ENCODE measurements at regions not wholly inside any gene's neighbourhood (a gene's known extent, or its start where the extent isn't known, plus 50 kb on each side); places are given as distances from the start of the nearest gene placed in this dataset.

GRCh38 chr2:186980787-186981550, 132.0 kb upstream of the ZSWIM2 start:
- Histone ChIP-seq H3K4me3 (ENCODE audit: low read depth in 1 of 3, low read length in 3 of 3) (no peak overlapping the region), H3K27me3 (ENCODE audit: control insufficient read depth in 3 of 3, insufficient read depth in 3 of 3, low read length in 3 of 3) (no peaks in the 10 kb centered on the region), H3K4me1 (ENCODE audit: control insufficient read depth in 3 of 3, insufficient read depth in 2 of 3, low read depth in 1 of 3, low read length in 2 of 3) (no peaks in the 10 kb centered on the region), H3K36me3 (ENCODE audit: control insufficient read depth in 3 of 3, insufficient read depth in 2 of 3, low read depth in 1 of 3, low read length in 3 of 3) (no peaks in the 10 kb centered on the region), H3K9me3 (ENCODE audit: control insufficient read depth in 2 of 2, insufficient read depth in 1 of 2, low read depth in 1 of 2, low read length in 1 of 2) (peaks cover 0 to 12% of the 10 kb centered on the region in 2 donors), H3K27ac (ENCODE audit: low read depth in 1 of 3, low read length in 2 of 3) (no peak overlapping the region)
- 80 to 86% (median 82%) methylated on average over 11 of the region's 11 CpGs for WGBS, 3 donors
- FAIRE-seq (no peak), DNase-seq (no peak)

- Histone ChIP-seq H3K36me3 (ENCODE audit: control insufficient read depth in 3 of 3, insufficient read depth in 2 of 3, low read depth in 1 of 3, low read length in 3 of 3) (no peaks in the 10 kb centered on the region), H3K27ac (ENCODE audit: low read depth in 1 of 3, low read length in 2 of 3) (no peak overlapping the region), H3K4me3 (ENCODE audit: low read depth in 1 of 3, low read length in 3 of 3) (no peak overlapping the region), H3K4me1 (ENCODE audit: control insufficient read depth in 3 of 3, insufficient read depth in 2 of 3, low read depth in 1 of 3, low read length in 2 of 3) (no peaks in the 10 kb centered on the region), H3K9me3 (ENCODE audit: control insufficient read depth in 2 of 2, insufficient read depth in 1 of 2, low read depth in 1 of 2, low read length in 1 of 2) (peaks cover 0 to 7% of the 10 kb centered on the region in 2 donors), H3K27me3 (ENCODE audit: control insufficient read depth in 3 of 3, insufficient read depth in 3 of 3, low read length in 3 of 3) (no peaks in the 10 kb centered on the region)
- DNase-seq (no peak), FAIRE-seq (no peak)
- 96 to 100% (median 97%) methylated on average over 2 of the region's 2 CpGs for WGBS, 3 donors
Observed at GRCh38 chr2:186980117-186980442, 131.1 kb upstream of the ZSWIM2 start.

GRCh38 chr2:186979439-186980116, 130.6 kb upstream of the ZSWIM2 start:
- no peaks in the 10 kb centered on the region for H3K36me3 ChIP-seq (ENCODE audit: control insufficient read depth in 3 of 3, insufficient read depth in 2 of 3, low read depth in 1 of 3, low read length in 3 of 3)
- H3K27ac ChIP-seq (ENCODE audit: low read depth in 1 of 3, low read length in 2 of 3) = no peak overlapping the region
- no peaks in the 10 kb centered on the region for H3K27me3 ChIP-seq (ENCODE audit: control insufficient read depth in 3 of 3, insufficient read depth in 3 of 3, low read length in 3 of 3)
- H3K4me3 ChIP-seq (ENCODE audit: low read depth in 1 of 3, low read length in 3 of 3) = no peak overlapping the region
- FAIRE-seq (no peak), DNase-seq (no peak)
- peaks cover 0 to 2% of the 10 kb centered on the region in 2 donors for H3K9me3 ChIP-seq (ENCODE audit: control insufficient read depth in 2 of 2, insufficient read depth in 1 of 2, low read depth in 1 of 2, low read length in 1 of 2)
- no peaks in the 10 kb centered on the region for H3K4me1 ChIP-seq (ENCODE audit: control insufficient read depth in 3 of 3, insufficient read depth in 2 of 3, low read depth in 1 of 3, low read length in 2 of 3)
- WGBS, 3 donors = 80 to 85% (median 81%) methylated on average over 10 of the region's 10 CpGs

- no peaks in the 10 kb centered on the region for H3K27me3 ChIP-seq (ENCODE audit: control insufficient read depth in 3 of 3, insufficient read depth in 3 of 3, low read length in 3 of 3)
- DNase-seq (no peak), FAIRE-seq (no peak)
- H3K36me3 ChIP-seq (ENCODE audit: control insufficient read depth in 3 of 3, insufficient read depth in 2 of 3, low read depth in 1 of 3, low read length in 3 of 3) = no peaks in the 10 kb centered on the region
- no peaks in the 10 kb centered on the region for H3K9me3 ChIP-seq (ENCODE audit: control insufficient read depth in 2 of 2, insufficient read depth in 1 of 2, low read depth in 1 of 2, low read length in 1 of 2)
- no peak overlapping the region for H3K27ac ChIP-seq (ENCODE audit: low read depth in 1 of 3, low read length in 2 of 3)
- H3K4me3 ChIP-seq (ENCODE audit: low read depth in 1 of 3, low read length in 3 of 3) = no peak overlapping the region
- WGBS, 3 donors = 79 to 90% (median 81%) methylated on average over 3 of the region's 3 CpGs
- H3K4me1 ChIP-seq (ENCODE audit: control insufficient read depth in 3 of 3, insufficient read depth in 2 of 3, low read depth in 1 of 3, low read length in 2 of 3) = no peaks in the 10 kb centered on the region
Observed at GRCh38 chr2:186977433-186978045, 128.6 kb upstream of the ZSWIM2 start.

- Histone ChIP-seq H3K9me3 (ENCODE audit: control insufficient read depth in 2 of 2, insufficient read depth in 1 of 2, low read depth in 1 of 2, low read length in 1 of 2) (no peaks in the 10 kb centered on the region), H3K27ac (ENCODE audit: low read depth in 1 of 3, low read length in 2 of 3) (no peak overlapping the region), H3K27me3 (ENCODE audit: control insufficient read depth in 3 of 3, insufficient read depth in 3 of 3, low read length in 3 of 3) (no peaks in the 10 kb centered on the region), H3K36me3 (ENCODE audit: control insufficient read depth in 3 of 3, insufficient read depth in 2 of 3, low read depth in 1 of 3, low read length in 3 of 3) (no peaks in the 10 kb centered on the region), H3K4me1 (ENCODE audit: control insufficient read depth in 3 of 3, insufficient read depth in 2 of 3, low read depth in 1 of 3, low read length in 2 of 3) (no peaks in the 10 kb centered on the region), H3K4me3 (ENCODE audit: low read depth in 1 of 3, low read length in 3 of 3) (no peak overlapping the region)
- WGBS, 3 donors = 14 to 61% (median 51%) methylated on average over 5 of the region's 5 CpGs
- FAIRE-seq (no peak), DNase-seq (peak in 1 of 2 donors; percentile 5)
Observed at GRCh38 chr2:186976329-186976728, 127.4 kb upstream of the ZSWIM2 start.

- Histone ChIP-seq H3K4me1 (ENCODE audit: control insufficient read depth in 3 of 3, insufficient read depth in 2 of 3, low read depth in 1 of 3, low read length in 2 of 3) (no peaks in the 10 kb centered on the region), H3K27ac (ENCODE audit: low read depth in 1 of 3, low read length in 2 of 3) (no peak overlapping the region), H3K9me3 (ENCODE audit: control insufficient read depth in 2 of 2, insufficient read depth in 1 of 2, low read depth in 1 of 2, low read length in 1 of 2) (no peaks in the 10 kb centered on the region), H3K36me3 (ENCODE audit: control insufficient read depth in 3 of 3, insufficient read depth in 2 of 3, low read depth in 1 of 3, low read length in 3 of 3) (no peaks in the 10 kb centered on the region), H3K4me3 (ENCODE audit: low read depth in 1 of 3, low read length in 3 of 3) (no peak overlapping the region), H3K27me3 (ENCODE audit: control insufficient read depth in 3 of 3, insufficient read depth in 3 of 3, low read length in 3 of 3) (no peaks in the 10 kb centered on the region)
- 75 to 82% (median 77%) methylated on average over 7 of the region's 7 CpGs for whole genome bisulfite sequencing, 3 donors
- DNase-seq (no peak), FAIRE-seq (no peak)
Observed at GRCh38 chr2:186972281-186972970, 123.5 kb upstream of the ZSWIM2 start.

- Histone ChIP-seq H3K36me3 (ENCODE audit: control insufficient read depth in 3 of 3, insufficient read depth in 2 of 3, low read depth in 1 of 3, low read length in 3 of 3) (no peaks in the 10 kb centered on the region), H3K27me3 (ENCODE audit: control insufficient read depth in 3 of 3, insufficient read depth in 3 of 3, low read length in 3 of 3) (no peaks in the 10 kb centered on the region), H3K27ac (ENCODE audit: low read depth in 1 of 3, low read length in 2 of 3) (no peak overlapping the region), H3K4me3 (ENCODE audit: low read depth in 1 of 3, low read length in 3 of 3) (no peak overlapping the region), H3K4me1 (ENCODE audit: control insufficient read depth in 3 of 3, insufficient read depth in 2 of 3, low read depth in 1 of 3, low read length in 2 of 3) (no peaks in the 10 kb centered on the region), H3K9me3 (ENCODE audit: control insufficient read depth in 2 of 2, insufficient read depth in 1 of 2, low read depth in 1 of 2, low read length in 1 of 2) (no peaks in the 10 kb centered on the region)
- FAIRE-seq = no peak
- no peak for DNase-seq
- 54 to 72% (median 57%) methylated on average over 4 of the region's 4 CpGs for WGBS, 3 donors
Observed at GRCh38 chr2:186968277-186968676, 119.3 kb upstream of the ZSWIM2 start.

GRCh38 chr2:186966015-186966414, 117.0 kb upstream of the ZSWIM2 start:
- Histone ChIP-seq H3K27me3 (ENCODE audit: control insufficient read depth in 3 of 3, insufficient read depth in 3 of 3, low read length in 3 of 3) (no peaks in the 10 kb centered on the region), H3K4me3 (ENCODE audit: low read depth in 1 of 3, low read length in 3 of 3) (no peak overlapping the region), H3K27ac (ENCODE audit: low read depth in 1 of 3, low read length in 2 of 3) (no peak overlapping the region), H3K9me3 (ENCODE audit: control insufficient read depth in 2 of 2, insufficient read depth in 1 of 2, low read depth in 1 of 2, low read length in 1 of 2) (peaks cover 0 to 4% of the 10 kb centered on the region in 2 donors), H3K36me3 (ENCODE audit: control insufficient read depth in 3 of 3, insufficient read depth in 2 of 3, low read depth in 1 of 3, low read length in 3 of 3) (no peaks in the 10 kb centered on the region), H3K4me1 (ENCODE audit: control insufficient read depth in 3 of 3, insufficient read depth in 2 of 3, low read depth in 1 of 3, low read length in 2 of 3) (no peaks in the 10 kb centered on the region)
- no peak for FAIRE-seq
- no peak for DNase-seq
- WGBS, 3 donors = 87 to 97% (median 95%) methylated on average over 4 of the region's 4 CpGs

All from small intestine (tissue), 7 donors.